HG02798 (cell line): ENCODE measurements at regions not wholly inside any gene's neighbourhood (a gene's known extent, or its start where the extent isn't known, plus 50 kb on each side); places are given as distances from the start of the nearest gene placed in this dataset.

ENCODE experiments used
- ATAC-seq: cut with Tn5 transposase; IDR thresholded peaks from one replicate; pipeline ENCODE4 v1.9.1; 2021; ENCODE audit warnings: mild to moderate bottlenecking; ENCODE audit not compliant: unreplicated experiment, poor library complexity

DNA sequence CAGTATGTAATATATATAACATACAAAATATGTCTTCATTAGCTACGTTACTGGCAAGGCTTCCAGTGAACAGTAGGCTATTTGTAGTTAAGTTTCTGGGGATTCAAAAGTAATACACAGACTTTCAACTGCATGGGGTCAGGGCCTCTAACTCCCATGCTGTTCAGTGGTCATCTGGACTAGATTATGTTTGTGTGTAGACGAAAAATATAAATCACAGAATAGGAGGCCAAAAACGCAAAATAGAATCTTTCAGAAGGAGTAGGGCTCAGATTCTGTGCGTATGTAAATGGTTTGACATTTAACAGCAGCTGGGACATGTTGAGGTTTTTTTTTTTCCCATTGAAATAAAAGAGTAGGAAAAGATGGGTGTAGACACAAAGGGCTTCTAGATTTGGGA lies 1048.7 kb upstream of the WWC1 start:
- ATAC-seq: no peak

DNA sequence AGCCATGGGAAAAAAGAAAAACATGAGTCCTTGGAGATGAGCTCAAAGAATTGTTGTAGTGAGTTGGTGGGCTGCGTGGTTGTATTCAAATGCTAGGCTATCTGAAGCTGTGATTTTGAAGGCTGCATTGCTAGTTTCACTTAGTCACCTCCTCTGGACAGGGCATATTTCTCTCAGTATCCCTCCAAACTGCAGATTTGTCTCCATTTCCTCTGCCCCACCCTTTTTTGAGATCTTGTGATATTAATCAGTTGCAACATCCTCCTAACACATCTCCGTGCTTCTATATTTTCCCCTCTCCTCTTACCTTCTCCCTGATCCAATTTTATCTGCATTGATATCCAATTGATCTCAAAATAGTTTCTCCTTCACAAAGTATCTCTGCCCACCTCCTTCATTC lies 1048.0 kb upstream of the WWC1 start:
- ATAC-seq: no peak

- ATAC-seq: no peak
These were observed 1046.9 kb upstream of the WWC1 start for GRCh38 chr5:167244583-167244982.

DNA sequence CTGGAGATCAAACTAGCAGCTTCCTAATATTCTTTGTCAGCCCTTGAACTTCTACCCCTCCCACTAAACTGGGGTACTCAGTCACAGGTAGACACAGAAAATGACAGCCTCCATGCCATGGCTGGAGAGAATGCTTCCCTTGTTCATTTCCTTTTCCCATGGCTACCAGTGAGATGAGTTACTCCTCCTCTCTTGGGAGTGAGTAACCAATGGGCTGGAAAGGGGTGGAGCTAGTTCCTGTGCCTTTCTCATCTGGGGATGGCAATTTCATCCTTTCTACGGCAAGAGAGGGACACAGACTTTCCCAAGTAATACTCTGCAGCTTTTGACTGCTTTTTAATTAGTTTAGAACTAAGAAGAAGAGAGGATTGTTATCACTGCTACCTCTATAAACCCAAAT lies 1045.6 kb upstream of the WWC1 start:
- no peak for ATAC-seq

- ATAC-seq: no peak
These were observed 1043.6 kb upstream of the WWC1 start for GRCh38 chr5:167247816-167248215.

DNA sequence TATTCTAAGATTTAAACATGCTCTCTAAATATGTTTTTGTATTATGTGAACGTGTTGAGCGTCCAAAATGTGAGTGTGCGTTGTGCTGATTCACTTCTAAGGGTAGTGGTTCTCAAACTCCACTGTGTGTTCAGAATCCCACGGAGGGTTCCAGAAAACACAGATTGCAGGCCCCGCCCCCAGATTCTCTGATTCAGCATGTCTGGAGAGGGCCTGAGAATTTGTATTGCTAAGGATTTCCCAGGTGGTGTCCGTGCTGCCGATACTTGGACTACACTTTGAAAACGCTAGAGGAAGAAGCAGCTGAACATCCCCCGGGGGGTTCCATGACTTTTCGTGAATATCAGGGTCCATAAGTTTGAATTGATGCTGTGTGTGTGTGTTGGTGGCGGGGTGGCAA lies 1043.2 kb upstream of the WWC1 start:
- no peak for ATAC-seq

- no peak for ATAC-seq
These were observed 1040.4 kb upstream of the WWC1 start for GRCh38 chr5:167250996-167251395.

- ATAC-seq: no peak
These were observed 1037.3 kb upstream of the WWC1 start for GRCh38 chr5:167254132-167254531.

DNA sequence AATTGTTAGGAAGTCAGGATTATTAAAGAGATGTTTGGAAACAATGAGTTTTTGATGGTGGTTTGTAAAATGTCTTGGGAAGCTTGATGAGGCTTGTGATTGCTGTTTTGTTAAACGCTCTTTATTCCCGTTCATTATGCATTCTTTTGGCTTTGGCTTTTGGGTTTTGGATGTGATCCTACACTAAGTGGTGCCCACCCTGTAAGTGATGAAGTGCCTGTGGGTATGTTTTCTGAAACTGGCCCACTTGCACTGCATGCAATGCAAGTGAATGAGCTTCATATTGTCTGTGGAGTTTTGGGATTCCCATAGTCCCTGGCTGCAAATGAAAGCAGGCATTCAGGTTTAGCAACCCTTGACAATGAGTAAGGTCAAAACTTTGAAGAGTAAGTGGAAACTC lies 1035.5 kb upstream of the WWC1 start:
- no peak for ATAC-seq

DNA sequence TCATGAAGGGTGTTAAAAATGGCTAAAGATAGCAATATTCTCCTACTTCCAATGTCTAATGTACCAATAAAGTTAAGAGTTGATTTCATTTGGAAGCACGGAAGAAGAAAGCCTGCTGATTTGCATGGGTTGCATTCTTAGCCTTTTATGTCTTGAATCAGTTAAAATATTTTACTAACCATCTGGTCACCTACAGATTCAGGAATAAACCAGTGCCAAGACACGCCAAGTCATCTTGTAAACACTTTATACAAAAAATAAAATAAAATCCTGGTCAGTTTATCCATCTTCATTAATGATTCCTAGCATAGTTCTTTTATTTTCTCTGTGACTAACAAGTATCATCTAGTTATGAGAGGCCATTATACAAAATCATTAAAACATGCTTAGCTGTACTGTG lies 1031.6 kb upstream of the WWC1 start:
- no peak for ATAC-seq

- no peak for ATAC-seq
These were observed 1029.9 kb upstream of the WWC1 start for GRCh38 chr5:167261309-167262100.

GRCh38 chr5:167263185-167263584 lies 1028.3 kb upstream of the WWC1 start:
- no peak for ATAC-seq

DNA sequence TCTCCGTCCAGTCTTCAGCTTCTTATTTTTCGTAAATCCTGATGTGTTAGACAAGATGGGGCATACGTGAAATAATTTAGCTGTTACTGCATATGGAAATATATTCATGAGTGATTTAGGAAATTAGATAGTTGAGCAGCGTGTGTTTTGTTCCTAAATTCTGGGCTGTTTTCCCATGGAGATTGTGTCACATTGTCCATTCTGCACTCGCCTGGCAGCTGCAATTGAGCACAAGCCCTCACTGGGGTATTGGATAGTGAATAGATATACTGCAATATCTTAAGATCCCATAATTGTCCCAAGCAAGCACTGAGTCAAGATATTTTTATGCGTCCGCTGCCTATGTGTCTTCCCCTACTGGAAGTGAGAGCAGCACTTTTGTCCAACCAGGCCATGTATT lies 1027.1 kb upstream of the WWC1 start:
- no peak for ATAC-seq

DNA sequence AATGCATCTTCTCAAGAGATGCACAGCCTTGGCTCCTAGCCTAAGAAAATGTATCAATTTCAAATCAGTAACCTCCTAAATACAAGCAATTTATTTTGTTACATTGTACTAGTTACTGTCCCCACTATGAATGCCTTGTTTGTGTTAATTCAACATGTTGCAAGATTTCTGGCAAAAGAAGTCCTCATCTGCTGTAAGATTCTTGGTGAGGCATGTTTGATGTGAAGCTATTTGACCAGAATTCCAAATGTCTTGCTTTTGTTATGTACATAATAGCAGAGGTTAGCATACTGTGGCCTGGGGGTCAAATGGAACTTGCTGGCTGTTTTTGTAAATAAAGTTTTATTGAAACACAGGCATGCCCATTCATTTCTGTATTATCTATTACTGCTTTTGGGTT lies 1023.1 kb upstream of the WWC1 start:
- ATAC-seq: no peak

- ATAC-seq: no peak
These were observed 1022.3 kb upstream of the WWC1 start for GRCh38 chr5:167269146-167269545.

- ATAC-seq: no peak
These were observed 1020.4 kb upstream of the WWC1 start for GRCh38 chr5:167271081-167271480.

DNA sequence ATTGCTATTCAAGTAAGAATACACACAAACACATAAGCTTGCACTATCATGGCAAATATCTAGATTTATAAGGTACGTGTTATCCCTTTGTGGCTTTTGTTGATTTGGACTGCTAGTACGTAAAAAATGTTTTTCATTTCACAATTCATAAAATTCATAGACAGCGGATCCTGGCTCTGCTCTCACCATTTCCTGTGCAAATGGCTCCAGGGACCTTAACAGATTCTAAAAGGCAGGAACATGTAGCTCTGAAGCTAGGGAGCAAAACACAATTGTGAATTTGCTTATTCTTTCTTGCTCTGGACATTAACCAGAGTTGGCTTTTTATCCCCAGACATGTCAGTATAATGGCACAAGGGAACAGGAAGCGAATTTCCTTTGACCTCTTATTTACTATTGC lies 1019.9 kb upstream of the WWC1 start:
- no peak for ATAC-seq

DNA sequence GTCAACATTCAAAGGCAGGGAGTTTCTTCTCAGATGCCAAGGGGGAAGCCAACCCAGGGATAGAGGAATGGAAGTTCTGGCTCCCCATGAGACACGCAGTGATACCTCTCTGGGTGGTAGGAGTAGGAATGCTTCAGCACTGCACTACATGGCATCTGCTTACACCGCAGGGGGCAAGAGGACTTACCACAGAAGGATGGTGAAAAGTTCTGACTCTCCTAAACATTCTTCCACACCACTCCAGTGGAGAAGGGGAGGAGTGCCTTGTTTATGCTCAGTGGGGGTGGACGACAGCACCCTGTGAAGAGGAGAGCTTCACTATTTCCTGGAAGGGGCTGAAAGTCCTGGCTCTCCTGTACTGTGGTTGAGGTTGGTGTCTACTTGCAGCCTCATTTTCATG lies 1011.3 kb upstream of the WWC1 start:
- no peak for ATAC-seq

GRCh38 chr5:167281925-167282324 lies 1009.5 kb upstream of the WWC1 start:
- no peak for ATAC-seq

- ATAC-seq: no peak
These were observed 1007.8 kb upstream of the WWC1 start for GRCh38 chr5:167283691-167284090.

- ATAC-seq: no peak
These were observed 1007.1 kb upstream of the WWC1 start for GRCh38 chr5:167284222-167284890.

GRCh38 chr5:167285591-167285990 lies 1005.9 kb upstream of the WWC1 start:
- no peak for ATAC-seq
